Kidney capillary endothelial cell (primary cell): ENCODE measurements at regions not wholly inside any gene's neighbourhood (a gene's known extent, or its start where the extent isn't known, plus 50 kb on each side); places are given as distances from the start of the nearest gene placed in this dataset.
"Not testable (repeated sequence)": the region's sequence is repeated elsewhere in the genome, so short reads cannot be mapped to it uniquely, and the experiment has no call there.

ENCODE experiments used
- DNase-seq: peaks from one replicate; pipeline ENCODE4 v3.0.0-alpha.2; 2018; ENCODE audit warnings: low spot score

DNA sequence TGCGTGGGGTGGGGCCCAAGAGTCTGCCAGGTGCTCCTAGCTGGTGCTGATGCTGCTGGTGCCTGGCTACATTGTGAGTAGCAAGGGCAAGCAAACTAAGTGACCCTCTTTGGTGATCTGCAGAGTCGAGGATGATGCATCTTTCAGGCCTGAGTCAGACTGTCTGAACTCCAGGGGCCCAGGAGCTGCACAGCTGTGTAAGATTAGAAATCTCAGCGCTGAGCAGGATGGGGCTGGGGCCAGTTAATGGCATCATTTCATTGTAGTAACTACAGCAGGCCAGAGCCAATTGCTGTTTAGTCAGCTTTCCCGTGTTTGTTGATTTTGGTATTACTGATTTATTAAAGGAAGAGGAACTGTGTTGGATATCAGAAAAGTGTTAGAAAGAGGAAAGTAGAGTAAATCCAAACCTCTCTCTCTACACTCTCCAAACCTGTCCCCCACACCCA is 365.2 kb downstream of the PAX1 start:
- peak; percentile 21 for DNase-seq

DNA sequence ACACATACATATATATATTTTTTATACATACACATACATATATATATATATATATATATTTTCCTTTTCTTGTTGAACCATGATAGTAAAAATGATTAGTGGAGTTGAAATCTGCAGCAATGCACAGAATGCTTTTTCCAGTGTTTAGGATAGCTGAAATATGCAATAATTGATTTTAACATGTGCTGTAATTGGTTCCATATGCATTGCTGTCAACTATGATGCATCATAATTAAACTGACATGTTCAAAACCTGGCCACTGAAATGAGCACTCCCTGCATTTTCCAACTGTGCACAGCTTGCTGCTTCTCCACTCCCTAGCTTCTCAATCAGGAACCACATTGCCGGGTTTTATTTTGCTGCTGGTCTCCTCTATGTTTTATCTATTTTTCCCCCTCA is 358.3 kb downstream of the PAX1 start:
- no peak for DNase-seq

DNA sequence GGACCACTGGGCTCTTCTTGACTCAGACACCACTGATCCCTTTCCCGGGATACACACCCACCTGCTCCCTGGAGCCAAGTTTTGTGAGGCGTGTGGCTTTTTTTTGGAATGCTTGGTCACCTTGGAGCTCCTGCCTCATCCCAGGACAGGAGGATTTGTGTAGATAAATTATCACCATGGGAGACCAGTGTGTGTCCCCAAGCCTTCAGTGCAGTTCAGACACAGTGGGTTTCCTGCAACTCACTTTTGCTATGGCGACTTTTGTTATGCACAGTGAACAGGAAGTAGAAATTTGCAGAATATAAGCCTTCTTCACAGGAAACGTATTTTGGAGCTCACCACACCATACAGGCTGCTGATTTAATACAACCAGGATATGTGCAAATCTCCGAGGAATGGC is 357.4 kb downstream of the PAX1 start:
- no peak for DNase-seq

DNA sequence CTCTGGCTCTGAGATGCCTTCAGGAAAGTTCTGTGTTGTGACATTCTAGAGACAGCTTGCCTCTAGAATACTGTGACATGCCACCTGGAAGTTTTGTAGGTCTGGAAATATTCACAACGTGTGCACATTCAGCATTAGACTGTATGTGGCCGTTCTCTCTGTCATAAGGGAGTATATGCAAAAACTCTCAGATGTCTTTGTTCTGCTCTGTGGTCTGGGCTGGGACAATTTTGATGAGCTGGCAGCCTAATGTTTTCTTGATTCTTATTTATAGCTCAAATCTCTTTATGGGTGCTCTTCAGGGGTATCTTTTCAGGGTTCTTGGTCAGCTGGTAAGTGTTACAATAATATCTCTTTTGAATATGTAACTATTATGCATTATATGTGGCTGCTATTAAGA is 355.1 kb downstream of the PAX1 start:
- no peak for DNase-seq

DNA sequence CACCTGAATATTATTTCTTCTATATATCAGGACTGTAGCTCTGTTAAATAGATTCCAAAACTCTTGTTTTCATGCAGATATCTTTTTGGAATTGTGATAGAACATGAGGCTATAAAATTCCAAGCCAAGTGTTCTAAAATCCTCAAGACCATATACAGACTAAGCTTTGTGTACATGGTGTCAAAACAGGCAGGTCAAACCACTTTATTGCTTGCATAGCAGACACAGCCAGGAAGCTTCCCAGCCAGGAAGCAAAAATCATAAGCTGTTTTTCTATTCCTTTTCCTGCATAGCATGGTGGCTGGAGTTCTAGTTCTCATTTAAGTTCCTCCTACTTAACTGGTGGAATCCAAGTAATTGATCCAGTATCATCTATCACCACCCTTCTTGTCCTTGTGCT is 353.3 kb downstream of the PAX1 start:
- no peak for DNase-seq

DNA sequence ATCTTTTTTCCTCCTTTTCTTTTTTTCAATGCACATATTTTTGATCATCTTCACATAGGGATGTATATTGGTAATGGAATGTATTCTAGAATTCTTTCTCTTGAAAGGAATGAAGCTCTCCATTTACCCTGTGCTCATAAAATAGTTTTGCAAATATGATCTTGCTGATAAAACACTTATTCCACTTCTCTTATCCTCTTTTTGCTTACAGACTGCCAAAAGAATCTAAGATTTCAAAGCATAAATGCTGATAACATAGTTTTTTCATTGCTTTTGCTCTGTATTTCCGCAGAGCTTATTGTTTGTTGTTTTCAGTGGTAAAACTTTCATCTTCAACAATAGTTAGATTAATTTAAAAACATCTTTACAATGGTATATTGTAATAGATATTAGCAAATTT is 350.5 kb downstream of the PAX1 start:
- DNase-seq = no peak

DNA sequence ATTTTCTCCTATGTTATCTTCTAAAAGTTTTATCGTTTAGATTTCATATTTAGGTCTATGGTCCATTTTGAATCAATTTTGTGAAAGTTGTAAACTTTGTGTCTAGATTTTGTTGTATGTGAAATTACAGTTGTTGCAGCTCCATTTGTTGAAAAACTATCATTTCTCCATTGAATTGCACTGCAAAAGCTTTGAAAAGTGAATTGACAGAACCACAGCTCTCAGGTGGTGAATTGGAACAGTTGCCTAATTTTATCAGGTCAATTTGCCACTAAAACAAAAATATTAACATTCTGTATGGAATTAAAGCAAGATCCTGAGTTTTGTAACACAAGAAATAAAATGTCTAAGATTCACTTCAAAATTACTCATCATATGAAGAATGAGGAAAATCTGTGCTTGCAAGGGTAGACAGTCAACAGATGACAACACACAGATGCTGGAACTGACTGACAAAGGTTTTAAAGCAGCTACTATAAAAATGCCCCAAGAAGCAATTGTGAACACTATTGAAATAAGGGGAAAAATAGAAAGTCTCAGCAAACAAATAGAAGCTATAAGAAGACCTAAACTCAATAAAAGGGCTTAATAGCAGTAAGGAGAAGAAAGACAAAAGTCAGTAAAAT is 346.7 kb downstream of the PAX1 start:
- no peak for DNase-seq

DNA sequence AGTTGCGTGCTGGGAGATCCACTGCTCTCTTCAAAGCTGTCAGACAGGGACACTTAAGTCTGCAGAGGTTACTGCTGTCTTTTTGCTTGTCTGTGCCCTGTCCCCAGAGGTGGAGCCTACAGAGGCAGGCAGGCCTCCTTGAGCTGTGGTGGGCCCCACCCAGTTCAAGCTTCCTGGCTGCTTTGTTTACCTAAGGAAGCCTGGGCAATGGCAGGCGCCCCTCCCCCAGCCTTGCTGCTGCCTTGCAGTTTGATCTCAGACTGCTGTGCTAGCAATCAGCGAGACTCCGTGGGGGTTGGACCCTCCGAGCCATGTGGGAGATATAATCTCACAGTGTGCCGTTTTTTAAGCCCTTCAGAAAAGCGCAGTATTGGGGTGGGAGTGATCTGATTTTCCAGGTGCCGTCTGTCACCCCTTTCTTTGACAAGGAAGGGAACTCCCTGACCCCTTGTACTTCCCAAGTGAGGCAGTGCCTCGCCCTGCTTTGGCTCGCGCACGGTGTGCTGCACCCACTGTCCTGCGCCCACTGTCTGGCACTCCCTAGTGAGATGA is 340.6 kb downstream of the PAX1 start:
- not testable (repeated sequence) for DNase-seq

DNA sequence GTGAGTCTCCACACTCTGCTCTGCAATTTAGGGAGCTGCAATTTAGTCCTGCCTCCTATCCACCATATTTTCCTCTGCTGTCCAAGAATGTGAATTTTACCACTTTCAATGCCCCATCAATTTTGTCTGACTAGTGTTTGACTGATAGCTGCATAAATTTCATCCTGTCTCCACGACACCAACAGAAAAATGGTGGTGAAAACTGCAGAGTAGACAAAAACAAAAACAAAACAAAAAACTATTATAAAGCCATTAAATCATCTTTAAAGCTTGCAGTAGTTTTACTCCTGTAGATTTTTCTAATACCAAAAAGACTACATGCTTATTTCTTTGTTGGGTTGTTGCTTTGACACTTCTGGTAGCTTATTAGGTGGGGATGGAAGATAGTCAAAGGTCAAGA is 322.0 kb downstream of the PAX1 start:
- DNase-seq = no peak

DNA sequence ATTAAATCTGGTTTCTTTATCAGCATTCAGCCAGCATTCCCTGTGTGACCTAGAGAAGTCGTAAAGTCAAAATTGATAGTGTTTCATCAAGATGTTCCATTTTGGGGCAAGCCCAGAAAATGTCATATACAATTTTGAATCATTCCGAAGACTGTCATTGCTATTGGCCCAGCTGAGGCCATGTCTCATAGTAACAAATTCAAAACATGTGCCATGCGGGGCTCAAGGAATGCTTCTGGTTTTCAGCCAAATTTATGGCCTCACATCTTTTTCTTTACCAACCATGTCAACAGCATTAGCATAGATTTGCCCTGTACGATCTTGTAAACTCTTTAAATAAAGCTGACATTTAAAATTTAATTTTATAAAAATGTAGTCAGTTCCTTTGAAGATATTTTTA is 314.7 kb downstream of the PAX1 start:
- DNase-seq = no peak

DNA sequence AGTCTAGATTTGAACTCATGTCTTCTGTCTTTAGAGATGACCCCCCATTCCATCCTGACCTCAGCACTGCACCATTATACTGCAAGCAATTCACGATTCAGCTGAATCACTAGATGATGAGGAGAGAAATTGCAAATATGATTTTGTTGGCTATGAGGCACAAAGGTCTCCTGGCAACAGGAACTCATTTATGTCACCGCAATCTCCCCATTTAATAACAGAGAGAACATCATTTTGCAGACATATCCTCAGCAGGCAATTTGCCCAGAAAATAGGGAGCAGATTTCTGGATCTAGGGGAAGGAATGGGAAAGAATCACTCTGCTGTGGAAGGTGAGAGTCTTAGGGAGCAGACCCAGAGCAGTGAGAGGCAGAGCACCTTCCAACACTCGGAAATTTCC is 303.0 kb downstream of the PAX1 start:
- no peak for DNase-seq

DNA sequence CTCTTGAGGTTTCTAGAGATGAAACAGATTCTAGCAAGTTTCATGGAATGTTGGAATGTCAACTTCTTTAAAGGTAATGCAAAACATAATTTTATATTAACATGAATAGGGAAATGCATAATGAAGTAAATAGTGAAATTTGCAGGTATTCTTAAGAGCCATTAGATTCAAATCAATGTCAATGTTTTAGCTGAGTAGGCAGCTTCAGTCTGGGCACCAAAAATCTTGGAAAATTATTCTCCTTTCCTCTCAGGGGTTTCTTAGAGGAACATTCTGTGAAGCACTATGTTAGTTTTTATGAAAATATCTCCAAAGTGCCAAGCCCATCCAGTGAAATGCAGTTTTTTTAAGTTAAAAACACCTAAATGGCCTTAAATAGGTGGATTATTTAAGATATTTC is 300.8 kb downstream of the PAX1 start:
- DNase-seq = no peak

DNA sequence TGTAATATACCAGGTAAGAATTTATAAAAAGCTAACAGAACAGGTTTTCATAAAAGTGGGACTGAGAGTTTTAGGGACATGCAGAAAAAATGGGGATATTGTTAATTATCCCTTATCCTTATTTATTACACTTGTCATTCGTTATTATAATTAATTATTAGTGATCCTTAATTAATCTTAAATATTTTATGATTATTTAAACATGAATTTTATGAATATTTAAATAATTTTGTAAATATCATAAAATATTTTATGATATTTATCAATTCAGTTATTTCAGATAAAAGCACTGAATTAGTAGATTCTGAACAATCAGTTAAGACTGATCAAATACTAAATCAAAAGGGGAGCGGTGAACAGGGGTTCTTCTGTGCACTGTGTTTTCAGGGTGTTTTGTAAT is 300.1 kb downstream of the PAX1 start:
- DNase-seq = no peak

DNA sequence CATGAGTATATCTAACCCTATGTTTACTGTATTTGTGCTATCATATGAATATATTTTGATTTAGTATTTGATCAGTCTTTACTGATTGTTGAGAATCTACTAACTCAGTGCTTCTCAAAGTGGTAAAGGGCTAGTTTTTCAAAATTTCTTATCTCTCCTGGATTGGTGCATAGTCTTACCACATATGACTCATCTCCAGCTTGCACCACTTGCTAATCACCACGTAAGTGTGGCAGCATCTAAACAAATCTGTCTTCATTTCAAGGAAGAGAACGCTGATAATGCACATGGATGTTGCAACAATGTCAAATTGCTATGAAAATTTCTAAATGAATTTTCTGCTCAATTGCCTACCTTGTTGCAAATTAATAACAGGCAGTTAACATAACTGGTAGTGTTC is 299.5 kb downstream of the PAX1 start:
- no peak for DNase-seq

DNA sequence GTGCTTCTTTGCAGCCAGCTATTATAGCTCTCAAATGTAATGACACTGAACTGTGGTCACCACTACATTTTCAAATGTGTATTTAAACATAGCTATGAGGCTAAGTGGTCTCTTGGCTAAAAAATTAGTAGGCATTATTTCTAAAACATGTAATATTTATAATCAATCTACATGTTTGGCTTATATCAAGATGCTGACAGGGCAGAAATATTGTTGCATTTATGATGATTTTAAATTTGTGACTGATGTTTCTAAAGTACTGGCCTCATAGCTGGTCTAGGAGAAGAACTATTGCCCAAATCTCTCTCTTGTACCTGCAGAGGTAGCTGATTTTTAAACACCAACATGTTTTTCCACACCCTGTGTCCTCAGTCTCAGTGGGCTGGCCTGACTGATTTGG is 298.2 kb downstream of the PAX1 start:
- DNase-seq = no peak

DNA sequence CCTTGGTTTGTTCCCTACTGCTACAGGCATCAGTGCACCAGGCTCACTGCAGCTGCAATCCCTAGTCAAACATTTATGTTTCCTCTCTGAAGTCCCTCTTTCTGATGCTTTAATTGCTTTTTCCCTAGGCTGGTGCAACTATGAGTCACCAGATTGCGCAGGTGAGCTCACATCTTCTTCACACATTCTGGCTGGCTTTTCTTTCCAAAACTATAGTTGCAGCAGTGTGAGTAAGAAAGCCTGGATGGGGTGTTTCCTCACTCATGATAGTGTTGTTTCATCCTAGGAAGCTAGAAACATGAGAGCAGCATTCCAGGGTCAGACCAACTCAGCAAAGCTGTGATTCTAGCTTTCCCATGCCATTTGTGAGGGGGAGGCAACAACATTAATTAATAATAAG is 296.4 kb downstream of the PAX1 start:
- DNase-seq = no peak

DNA sequence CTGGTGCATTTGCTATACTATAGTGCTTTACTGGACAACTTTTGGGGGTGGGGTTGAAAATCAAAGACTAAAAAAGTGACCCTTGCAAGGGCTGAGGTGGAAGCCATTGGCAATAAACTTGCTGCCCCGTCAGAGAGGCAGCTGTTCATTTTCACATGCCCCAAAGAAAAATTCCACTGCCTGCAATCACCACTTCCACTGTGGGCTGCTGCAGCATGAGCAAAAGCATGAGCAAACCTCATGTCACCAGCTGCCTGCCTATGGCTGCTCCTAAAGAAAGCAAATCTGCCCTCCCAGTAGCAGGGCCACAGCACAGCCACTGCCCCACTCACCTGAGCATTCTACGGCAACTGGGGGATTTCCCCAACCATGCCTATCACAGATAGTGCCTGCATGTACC is 290.0 kb downstream of the PAX1 start:
- DNase-seq = no peak

DNA sequence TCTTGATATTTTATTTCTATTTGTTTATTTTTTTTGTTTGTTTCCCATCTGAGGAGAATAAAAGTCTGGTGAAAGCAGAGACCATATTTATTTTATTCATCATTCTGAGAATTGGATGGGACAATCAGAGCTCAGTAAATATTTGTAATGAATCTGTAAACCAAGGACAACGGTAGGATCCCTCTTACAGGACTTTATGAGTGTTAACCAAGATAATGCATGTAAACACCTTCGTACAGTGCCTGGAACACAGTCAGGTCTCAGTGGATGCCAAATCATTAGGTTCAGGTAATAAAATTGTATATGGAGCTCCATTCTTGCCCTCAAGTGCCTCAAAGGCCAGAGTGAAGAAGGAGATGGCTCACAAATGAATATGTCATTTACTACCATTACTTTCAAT is 288.7 kb downstream of the PAX1 start:
- no peak for DNase-seq

DNA sequence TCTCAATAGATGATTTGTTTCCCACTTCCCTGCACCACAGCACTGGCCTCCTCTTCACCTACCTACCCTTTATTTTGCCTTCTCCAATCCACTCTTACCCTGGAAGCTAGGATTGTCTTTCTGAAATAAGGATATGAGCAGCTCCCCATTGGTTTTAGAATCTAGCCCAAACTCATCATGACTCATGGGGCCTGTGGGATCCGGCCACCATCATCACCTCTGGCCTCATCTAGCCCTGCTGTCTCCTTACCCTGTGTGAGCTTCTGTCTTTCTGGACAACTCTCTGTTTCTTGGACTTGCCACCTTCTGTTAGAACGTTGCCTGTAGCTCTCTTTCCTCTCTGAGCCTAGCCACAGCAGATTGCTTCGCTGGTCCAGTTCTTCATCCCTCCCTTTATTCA is 277.1 kb downstream of the PAX1 start:
- DNase-seq = no peak

DNA sequence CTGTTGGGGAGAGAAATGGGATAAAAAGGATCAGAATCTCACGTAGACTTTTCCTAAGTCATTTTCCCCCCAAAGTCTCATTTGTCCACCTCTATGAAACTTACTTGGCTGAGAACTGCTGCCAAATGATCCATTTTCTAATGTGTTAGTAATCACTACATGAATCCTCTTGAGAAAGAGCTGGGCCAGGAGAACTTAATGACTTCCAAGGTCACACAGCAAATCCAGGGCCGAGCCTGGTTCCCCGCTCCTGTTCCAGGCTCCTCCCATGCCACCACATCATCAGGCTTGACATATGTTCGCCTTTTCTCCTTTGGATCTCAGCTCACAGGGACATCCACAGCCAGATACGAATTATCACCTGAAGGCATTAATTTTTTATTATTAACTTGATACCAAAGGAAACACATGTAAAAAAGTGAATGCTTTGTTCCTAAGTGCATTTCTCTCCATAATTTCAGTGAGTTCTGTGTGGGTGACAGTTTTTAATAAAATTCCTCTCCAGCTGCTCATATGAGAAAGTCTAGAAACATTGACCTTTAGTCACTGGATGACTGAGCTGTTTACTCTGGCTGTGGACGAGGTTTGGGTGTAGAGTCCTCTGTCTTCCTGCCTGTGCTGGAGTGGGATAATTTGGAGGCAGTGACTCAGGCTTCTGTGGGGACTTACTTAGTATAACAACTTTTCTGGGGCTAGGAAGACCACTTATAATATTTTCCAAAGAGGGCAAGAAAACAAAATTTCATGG is 276.3 kb downstream of the PAX1 start:
- DNase-seq = no peak

DNA sequence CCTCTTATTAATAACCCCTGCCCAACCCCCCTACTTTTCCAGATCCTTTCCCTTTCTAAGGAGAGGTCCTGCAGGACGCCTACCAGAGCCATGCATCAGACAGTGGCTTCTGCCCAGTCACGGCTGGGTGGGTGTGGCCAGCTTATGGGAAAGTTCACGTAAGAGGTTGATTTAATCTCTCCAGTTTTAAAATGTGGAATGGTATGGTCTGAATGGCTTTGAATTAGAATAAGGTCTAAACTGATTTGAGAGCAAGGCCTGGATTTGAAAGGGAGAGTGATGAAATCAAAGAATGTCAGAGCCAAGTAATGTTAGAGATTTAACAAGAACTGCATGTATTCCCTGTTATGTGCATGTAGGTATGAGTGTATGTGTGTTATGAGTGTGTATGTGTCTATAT is 275.7 kb downstream of the PAX1 start:
- DNase-seq = no peak

DNA sequence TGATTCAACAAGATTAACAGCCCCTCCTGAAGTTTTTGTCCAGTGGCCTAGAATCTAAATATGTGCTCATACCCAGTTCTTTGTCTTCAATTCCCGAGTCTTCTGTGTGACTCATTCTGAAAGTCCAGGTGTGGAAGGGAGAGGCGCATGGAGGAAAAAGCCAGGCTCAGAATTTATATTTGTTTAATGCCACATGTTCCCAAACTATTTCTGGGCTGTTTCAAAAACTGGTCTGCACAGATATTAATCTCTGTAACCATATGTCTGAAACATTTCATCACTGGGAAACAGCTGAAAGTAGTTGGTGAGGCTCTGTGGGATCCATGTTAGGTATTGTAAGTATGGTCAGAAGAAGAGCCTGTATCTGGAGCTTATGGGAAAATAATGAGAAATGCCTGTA is 266.0 kb downstream of the PAX1 start:
- no peak for DNase-seq

DNA sequence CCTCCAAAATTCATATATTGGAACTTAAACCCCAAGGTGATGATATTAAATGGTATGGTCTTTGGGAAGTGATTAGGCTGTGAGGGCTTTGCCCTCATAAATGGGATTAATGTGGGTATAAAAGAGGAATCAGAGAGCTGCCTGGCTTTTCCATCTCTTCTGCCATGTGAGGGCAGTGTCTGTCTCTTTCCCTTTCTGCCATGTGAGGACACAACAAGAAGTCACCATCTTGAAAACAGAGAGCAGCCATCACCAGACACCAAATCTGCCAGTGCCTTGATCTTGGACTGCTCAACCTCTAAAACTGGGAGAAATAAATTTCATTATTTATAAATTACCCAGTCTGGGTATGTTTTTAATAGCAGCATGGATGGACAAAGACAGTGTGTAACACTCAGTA is 263.0 kb downstream of the PAX1 start:
- no peak for DNase-seq

DNA sequence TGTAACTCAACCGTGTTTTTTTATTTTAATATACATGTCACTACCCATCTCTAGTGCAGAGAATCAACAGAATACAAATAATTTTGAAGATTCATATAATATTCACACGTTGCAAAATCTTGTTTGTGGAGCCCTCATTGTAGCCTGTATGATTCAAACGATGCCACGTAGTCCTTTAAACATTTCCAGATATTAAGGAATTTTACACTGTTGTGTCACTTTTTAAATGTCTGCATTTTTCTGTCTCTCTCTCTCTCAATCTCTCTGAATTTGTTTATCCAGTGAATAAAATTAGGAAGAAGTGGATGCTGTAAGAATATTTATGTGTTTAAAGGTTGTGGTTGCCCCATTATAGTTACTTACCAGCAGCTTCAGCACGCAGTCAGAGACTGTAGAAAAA is 262.0 kb downstream of the PAX1 start:
- no peak for DNase-seq
